ENCODE measurements at regions not wholly inside any gene's neighbourhood (a gene's known extent, or its start where the extent isn't known, plus 50 kb on each side); places are given as distances from the start of the nearest gene placed in this dataset.

- POLR2A ChIA-PET (ENCODE audit: partially characterized antibody): no interaction called here
- no peak overlapping the region for H3K27ac ChIP-seq (ENCODE audit: low read depth, low read length)
- no peaks in the 10 kb centered on the region for H3K79me1 ChIP-seq (ENCODE audit: low read depth, low read length)
- no peak for FAIRE-seq
- H2BK12ac ChIP-seq (ENCODE audit: low read depth, low read length): no peak overlapping the region
- no peak overlapping the region for H3K4me2 ChIP-seq (ENCODE audit: insufficient read depth in 1 of 2, low read depth in 2 of 2, low read length in 2 of 2)
- no peak overlapping the region for H3K4ac ChIP-seq (replicated peaks; ENCODE audit: insufficient read length, low read depth, low read length)
- no peaks in the 10 kb centered on the region for H3K27me3 ChIP-seq (replicated peaks in 1 of 4; ENCODE audit: control insufficient read depth in 3 of 4, extremely low read depth in 1 of 4, insufficient read depth in 3 of 4, low read length in 3 of 4)
- no peak overlapping the region for H2BK15ac ChIP-seq (ENCODE audit: low read length)
- no peak overlapping the region for H3K18ac ChIP-seq (ENCODE audit: extremely low read depth, low read length)
- H3K9ac ChIP-seq (replicated peaks in 1 of 4; ENCODE audit: extremely low read depth in 1 of 4, low read depth in 3 of 4, low read length in 3 of 4): no peak overlapping the region
- no peak overlapping the region for H4K8ac ChIP-seq (ENCODE audit: extremely low read depth, insufficient read depth, low read length)
- no peak overlapping the region for H2BK20ac ChIP-seq (ENCODE audit: low read length)
- no peak overlapping the region for H3K14ac ChIP-seq (ENCODE audit: insufficient read length)
- H4K5ac ChIP-seq (ENCODE audit: insufficient read length, low read depth, low read length): no peak overlapping the region
- no peaks in the 10 kb centered on the region for H3K79me2 ChIP-seq (ENCODE audit: control insufficient read depth in 1 of 2, insufficient read depth in 2 of 2, low read length in 2 of 2)
- H3K23ac ChIP-seq (ENCODE audit: insufficient read length): no peak overlapping the region
- H2AK5ac ChIP-seq (ENCODE audit: low read depth, low read length): no peak overlapping the region
- CTCF ChIA-PET (ENCODE audit: partially characterized antibody): no interaction called here
- no peak overlapping the region for H2BK5ac ChIP-seq (ENCODE audit: low read depth, low read length)
- H3K9me3 ChIP-seq (ENCODE audit: insufficient read depth in 2 of 2, low read depth in 1 of 2, low read length in 1 of 2): no peaks in the 10 kb centered on the region
- H4K20me1 ChIP-seq (replicated peaks in 1 of 2; ENCODE audit: control insufficient read depth in 1 of 2, insufficient read depth in 2 of 2, low read length in 2 of 2): no peaks in the 10 kb centered on the region
- no peak overlapping the region for H4K91ac ChIP-seq (replicated peaks; ENCODE audit: insufficient read length, low read length)
- H3K36me3 ChIP-seq (ENCODE audit: control insufficient read depth in 2 of 4, insufficient read depth in 4 of 4, low read length in 3 of 4): no peaks in the 10 kb centered on the region
- H3K23me2 ChIP-seq (ENCODE audit: low read depth, low read length): no peaks in the 10 kb centered on the region; the same call in 1 of the 2 replicates
- H2BK120ac ChIP-seq (replicated peaks; ENCODE audit: low read depth, low read length): no peak overlapping the region
- TF ChIP-seq SP2 (IDR thresholded peaks at IDR 0.05; ENCODE audit: low read length) (no peak), SP1 (IDR thresholded peaks at IDR 0.05; ENCODE audit: low read depth, low read length) (no peak), SIX5 (IDR thresholded peaks at IDR 0.05; ENCODE audit: low read depth, low read length) (no peak), RXRA (IDR thresholded peaks at IDR 0.05; ENCODE audit: insufficient read depth, low read depth, low read length) (no peak), CREB1 (IDR thresholded peaks at IDR 0.05) (no peak), JUN (IDR thresholded peaks at IDR 0.05; ENCODE audit: low read depth, low read length) (no peak), RAD21 (IDR thresholded peaks at IDR 0.05 in 1 of 2, conservative IDR thresholded peaks at IDR 0.05 in 1 of 2; ENCODE audit: low read depth in 2 of 2, low read length in 2 of 2) (no peak), CEBPB (IDR thresholded peaks at IDR 0.05; ENCODE audit: low read depth, low read length) (no peak), KDM1A (IDR thresholded peaks at IDR 0.05; ENCODE audit: borderline replicate concordance, low read length) (no peak), SIRT6 (IDR thresholded peaks at IDR 0.05; ENCODE audit: low read length) (no peak)
- H3K4me1 ChIP-seq (replicated peaks in 1 of 4; ENCODE audit: control insufficient read depth in 3 of 4, insufficient read depth in 4 of 4, low read length in 3 of 4): no peaks in the 10 kb centered on the region
- H3K4me3 ChIP-seq (ENCODE audit: extremely low read depth in 1 of 4, insufficient read depth in 2 of 4, low read depth in 3 of 4, low read length in 4 of 4): no peak overlapping the region
- WGBS, 2 experiments (ENCODE audit: extremely low coverage in 1 of 2, insufficient coverage in 1 of 2, insufficient read length in 1 of 2, insufficient replicate concordance in 2 of 2, low coverage in 1 of 2, low lambda C conversion rate in 2 of 2, missing lambda C conversion rate in 1 of 2): 87% methylated on average over 3 of the region's 3 CpGs; no CpG with 5 or more reads in 1 of the 2 experiments
- no peak for DNase-seq (ENCODE audit: low read depth in 1 of 2, low spot score in 2 of 2)
- no peak overlapping the region for H3K56ac ChIP-seq (replicated peaks; ENCODE audit: insufficient read length, low read depth, low read length)
- no peak overlapping the region for H2AFZ ChIP-seq (ENCODE audit: low read length)
Measured at GRCh38 chr20:6606651-6607050, 160.8 kb upstream of the BMP2 start.
